NCI-H2081 treated with DMSO at 0.1 percent for 48 hours (cell line): ENCODE measurements at regions not wholly inside any gene's neighbourhood (a gene's known extent, or its start where the extent isn't known, plus 50 kb on each side); places are given as distances from the start of the nearest gene placed in this dataset.
"Not testable (repeated sequence)": the region's sequence is repeated elsewhere in the genome, so short reads cannot be mapped to it uniquely, and the experiment has no call there.

ENCODE experiments used
- DNase-seq: peaks from one replicate; lab custom pipeline; 2025; lab: John Stamatoyannopoulos, UW

DNA sequence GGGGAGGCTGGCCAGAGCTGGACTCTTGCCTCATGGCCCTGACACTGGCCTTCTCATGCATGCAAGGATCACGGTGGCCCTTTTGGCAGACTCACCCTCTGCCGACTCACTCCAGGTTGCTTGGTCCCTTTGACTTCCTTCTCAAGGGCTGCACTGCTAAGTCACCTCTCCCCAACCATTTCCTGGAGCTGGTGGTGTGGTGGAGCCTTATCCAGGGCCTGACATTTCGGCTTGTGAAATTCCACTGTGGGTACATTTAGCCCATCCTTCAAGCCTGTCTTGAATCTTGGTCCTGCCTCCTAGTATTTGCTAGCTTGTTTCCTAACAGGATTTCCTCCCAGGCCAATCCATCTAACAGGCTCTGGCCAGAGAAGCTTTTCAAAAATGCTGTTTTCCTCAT is 52.6 kb upstream of the JUN start:
- no peak for DNase-seq

DNA sequence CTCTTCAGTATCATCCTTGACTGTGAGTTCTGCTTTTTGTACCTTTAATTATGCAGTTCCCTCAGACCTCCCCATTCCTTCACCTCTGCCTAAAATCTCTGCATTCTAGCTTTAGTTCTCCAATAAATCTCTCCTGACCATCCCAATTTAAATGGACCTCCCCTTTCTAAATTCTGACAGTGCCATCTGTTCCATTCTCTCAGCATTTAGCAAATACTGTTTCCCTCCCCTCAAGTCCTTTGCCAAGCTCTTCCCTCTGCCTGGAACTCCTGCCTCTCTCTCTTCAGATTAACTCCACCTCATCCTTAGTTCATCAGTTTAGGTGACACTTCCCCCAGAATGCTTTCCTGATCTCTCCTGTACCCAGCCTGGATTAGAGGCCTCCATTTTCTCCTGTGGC is 54.0 kb upstream of the JUN start:
- DNase-seq: no peak

DNA sequence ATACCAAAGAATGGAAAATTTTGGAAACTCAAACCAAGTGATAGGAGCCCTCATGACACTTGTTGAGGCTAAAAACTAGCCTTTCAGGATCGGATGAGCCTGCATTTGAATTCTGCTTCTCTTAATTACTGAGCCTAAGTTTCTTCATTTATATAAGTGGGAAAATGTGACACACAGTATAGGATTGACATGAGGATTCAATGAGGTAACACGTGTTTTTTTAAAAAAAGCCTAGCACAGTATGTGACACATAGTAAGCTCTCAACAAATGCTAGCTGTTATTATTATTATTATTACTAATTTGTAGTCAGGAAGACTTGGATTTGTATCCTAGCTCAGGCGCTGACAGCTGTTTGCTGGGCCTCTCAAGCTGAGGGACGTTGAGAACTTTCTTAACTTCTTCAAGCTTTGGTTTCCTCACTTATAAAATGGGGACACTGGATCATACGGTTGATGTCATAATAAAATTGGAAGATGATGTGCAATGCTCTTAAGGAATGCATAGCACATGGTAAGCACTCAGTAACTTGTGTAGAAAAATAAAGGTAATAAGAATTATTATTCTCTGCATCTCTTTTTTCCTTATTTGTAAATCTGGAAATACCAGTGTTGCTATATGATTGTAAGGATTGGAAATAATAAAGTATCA is 55.4 kb upstream of the JUN start:
- no peak for DNase-seq

DNA sequence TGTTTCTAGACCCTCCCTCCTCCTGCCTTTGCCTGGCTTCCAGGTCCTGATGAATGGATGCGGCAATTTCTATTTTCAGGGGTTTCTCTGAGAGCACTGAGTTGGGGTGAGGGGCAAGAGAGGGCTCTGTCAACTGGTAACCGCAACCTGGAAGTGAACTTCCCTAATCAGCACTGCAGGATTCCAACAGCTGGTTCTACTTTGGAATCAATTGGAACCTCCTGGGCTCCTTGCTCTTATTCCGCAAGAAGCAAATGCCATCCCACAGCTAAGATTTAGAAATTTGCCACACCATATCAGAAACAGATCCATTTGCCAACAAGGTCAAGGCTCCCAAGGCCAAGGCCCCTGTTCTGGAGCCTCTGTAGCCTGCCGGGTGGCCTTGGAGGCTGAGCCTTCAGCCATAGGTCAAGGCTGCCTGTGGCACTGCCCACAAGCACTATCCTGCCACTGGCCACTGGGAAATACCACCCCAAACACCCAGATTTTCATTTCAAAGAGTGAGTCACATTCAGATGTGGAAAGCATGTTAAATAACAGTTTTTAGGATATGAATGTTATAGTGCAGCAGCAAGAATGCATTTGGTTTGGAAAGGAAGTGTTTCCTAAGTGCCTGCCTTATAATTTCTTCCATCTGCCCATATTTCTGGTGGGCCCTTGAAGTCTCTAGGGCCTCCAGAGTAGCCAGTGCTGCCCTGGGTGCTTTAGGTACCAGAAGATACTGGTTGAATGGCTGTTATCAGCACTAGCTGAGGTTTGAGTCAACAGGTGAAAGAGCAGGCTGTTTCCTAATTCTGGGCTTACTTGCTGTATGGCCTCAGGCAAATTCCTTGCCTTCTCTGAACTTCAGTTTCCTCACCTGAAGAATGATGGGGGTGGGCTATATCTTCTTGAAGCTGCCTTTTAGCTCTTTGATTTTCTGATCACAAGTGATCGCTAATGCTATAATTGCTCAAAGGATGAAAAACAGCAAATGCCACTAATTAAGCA is 56.3 kb upstream of the JUN start:
- DNase-seq: no peak

DNA sequence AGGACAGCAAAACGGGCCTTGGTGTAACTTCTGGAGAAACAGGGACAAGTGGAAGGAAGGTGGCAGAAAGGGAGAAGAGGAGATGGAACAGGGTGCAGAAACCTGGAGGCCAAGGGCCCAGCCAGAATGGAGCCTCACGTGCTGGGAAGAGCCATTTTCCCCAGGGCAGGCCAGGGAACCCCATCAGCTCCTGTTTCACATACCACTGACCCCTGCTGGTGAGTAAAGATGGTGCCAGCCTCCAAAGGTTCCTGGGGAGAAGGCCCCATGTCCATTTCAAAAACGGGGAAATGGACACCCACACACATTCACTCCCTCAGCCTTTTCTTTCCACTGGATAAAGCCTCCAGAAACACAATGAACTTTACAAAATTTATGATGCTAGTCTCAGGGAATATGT is 57.6 kb upstream of the JUN start:
- no peak for DNase-seq

DNA sequence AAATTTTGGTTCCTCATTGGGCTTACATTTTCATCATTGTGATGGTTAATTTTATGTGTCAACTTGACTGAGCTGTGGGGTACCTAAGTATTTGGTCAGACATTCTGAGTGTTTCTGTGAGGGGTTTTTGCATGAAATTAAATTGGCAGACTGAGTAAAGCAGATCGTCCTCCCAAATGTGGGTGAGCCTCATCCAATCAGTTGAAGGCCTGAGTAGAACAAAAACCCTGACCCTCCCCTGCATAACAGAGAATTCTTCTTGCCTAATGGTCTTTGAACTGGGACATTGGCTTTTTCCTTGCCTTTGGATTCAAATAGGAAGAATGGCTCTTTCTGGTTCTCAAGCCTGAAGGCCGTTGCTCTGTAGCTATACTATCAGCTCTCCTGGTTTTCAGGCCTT is 59.1 kb upstream of the JUN start:
- no peak for DNase-seq

DNA sequence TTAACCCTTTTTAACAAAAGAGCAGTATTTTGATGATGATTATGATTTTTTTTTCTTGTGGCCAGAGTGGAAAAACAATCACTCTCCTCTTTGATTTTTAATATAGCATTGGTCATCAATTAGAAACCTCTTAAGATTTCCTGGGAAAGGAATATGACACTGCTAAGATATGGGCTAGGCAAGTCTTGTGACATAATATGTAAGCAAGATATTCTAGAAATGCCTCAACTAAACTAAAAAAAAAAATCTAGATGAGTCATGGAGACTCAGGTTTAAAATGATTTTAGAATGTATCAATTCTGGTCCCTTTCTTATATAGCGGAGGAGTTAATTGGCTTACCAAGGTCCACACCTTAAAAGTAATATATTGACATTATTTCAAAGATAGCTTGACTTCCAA is 60.3 kb upstream of the JUN start:
- DNase-seq: no peak

DNA sequence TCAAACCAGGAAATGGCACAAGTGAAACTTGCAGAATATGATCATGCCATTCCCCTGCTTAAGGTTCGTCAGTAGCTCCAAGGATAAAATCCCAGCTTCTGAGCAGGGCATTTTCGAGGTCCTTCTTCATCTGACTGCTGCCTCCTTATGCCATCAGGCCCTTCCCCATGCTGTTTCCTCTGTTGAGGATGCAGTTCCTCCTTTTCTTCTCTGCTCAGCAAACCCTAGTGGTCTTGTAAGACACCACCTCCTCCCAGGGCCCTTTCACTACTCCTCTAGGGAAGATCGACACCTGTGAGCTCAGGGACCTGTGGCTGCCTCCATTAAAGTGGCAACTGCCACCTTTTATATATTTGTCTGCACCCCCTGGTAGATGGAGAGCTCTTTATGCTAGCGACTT is 62.1 kb upstream of the JUN start:
- no peak for DNase-seq

DNA sequence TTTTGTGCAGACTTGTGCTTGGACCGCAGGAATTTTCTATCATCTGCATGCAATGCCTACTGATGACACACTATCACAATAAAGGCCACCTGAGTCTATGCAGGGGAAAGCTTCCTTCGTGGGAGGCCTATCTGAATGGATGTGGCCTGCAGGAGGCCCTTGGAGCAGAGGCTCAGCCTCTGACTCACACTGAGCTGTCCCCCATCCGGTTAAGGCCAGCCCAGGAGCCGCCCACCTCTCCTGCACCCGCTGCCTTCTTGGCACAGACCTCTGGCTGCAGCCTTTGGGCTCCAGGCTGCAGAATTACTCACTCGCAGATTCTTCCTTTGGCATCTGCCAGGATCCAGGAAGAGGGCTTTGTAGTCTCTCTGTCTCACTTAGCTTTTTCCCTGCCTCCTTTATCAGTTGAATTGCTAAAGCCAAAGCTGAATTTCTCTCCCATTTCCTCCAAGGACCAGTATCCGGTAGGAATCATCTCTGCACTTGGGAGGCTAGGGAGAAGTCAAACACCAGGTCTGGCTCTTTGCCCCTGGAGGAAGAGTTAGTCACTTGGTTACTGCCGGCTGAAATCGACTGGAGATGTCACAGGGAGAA is 65.1 kb upstream of the JUN start:
- DNase-seq: no peak

DNA sequence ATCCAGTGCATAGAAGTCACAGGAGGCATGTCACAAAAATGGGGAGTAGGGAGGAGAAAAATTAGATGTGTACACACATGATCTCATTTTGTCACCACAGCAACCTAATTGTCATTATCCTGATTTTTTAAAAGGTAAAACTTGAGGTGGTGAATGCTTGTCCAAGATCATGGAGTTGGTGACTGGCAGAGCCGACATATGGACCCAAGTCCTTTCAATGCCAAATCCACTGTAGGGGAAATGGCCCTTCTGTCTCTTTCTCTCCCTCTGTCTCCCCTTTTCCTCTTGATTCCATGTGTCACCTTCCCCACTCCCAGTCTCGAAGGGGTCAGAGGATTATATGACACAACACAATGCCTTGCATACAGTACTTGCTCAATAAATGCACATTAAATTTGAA is 65.7 kb upstream of the JUN start:
- DNase-seq: no peak

DNA sequence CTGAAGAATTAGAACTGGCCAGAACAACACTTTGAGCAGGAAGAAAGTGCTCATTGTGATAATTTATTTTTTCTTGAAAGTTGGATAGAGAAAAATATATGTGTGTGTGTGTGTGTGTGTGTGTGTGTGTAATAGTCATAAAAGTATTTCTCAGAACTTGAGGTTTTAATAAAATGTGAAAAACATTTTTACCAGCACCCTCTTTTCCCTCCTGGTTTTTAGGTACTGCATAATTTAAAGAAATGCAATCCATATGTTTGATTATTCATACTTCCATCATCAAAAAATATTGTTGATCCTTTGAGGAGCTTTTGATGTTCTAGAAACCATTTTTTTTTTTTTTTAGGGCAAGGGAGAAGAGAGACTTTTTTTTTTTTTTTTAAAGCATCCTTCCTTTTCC is 66.8 kb upstream of the JUN start:
- no peak for DNase-seq

DNA sequence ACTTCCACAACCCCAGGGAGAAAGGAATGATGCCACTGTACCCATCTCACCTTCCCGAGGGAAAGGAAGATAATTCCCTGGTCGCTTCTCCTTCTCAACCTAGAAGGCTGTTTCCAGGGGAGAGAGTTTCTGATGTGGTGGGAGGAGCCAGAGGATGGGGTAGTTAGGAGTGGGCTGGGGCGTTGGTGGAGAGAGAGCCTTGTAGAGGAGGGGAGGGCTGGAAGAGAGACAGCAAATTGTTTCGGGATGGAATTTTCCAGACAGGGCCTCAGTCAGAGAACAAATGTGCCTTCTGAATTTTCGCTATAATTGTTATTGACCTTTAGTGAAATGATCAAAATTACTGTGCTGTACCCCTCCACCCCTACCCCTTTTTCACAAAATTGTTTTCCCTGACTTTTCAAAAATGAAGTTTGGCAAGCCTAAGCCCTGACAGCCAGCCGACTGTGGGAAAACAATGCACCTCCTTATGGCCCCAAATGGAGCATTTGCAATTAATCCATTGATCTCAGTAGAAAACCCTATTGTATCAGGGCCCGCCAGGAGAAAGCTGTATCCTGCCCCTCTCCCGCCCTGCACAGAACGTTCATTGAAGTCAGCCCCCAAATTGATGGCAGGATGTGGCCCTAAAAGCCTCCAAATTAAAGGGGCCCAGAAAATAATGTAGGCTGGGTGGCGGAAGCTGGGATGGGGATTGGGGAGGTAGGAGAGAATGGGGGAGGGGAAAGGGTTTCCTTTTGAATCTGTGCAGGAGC is 69.1 kb upstream of the JUN start:
- no peak for DNase-seq

DNA sequence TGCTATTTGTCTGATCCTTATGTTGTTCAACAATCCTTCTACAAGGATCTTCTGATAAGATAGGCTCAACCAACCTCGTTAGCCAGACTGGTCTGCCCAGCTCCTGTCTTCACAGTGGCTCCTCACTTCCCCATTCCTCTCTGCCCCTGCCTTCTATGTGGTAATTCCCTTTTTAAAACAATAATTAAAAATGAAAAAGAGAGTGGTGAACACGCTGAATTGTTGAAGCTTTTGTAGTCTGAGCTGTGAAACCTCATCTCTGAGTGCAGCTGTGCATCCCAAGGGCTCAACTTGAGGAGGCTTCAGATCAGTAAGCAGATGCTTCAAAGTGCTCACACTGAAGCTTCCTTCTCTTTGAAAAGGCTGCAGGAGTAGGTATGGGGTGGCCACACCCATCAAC is 70.7 kb upstream of the JUN start:
- DNase-seq: no peak

DNA sequence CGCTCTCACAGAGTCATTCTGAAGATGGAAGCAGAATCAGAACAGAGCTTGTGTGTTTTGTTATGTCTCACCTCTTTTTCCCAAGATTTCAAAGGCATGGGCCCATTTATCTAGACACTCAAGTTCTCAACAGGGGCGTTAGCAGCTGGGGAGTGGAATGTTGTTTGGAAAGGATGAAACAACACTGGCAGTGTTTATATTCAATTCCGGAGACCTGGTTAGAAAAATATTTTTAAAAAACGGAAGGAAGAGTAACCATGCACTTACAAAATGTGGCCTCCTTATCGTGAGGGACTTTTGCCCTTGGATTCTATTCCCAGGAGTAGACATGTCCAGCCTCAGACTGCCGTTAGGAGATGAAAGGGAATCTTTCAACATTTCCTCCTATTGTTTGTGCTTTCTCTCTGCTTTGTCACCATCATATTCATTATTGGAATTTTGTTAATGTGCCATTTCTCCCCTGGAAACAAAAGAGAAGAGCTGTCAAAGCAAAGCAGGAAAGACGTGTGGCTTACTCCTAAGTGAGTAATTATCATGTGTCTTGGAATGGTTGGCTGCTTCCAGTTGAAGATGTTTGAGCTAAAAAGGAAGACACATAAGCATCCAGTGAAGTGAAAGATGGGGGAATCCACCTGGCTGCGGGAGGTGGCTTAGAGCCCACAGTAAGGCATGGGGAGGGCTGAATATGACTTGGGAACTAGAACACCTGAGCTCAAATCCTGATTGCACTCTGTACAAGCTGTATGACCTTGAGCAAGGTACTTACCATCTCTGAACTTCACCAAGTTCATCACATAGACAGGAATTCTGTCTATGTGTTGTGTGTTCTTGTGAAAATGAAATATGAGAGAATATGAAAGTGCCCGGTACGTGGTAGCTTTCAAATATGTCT is 71.7 kb upstream of the JUN start:
- no peak for DNase-seq

DNA sequence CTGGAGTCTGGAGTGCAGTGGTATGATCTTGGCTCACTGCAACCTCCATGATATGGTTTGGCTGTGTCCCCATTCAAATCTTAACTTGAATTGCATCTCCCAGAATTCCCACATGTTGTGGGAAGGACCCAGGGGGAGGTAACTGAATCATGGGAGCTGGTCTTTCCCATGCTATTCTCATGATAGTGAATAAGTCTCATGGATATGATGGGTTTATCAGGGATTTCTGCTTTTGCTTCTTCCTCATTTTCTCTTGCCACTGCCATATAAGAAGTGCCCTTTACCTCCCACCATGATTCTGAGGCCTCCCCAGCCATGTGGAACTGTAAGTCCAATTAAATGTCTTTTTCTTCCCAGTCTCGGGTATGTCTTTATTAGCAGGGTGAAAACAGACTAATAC is 72.4 kb upstream of the JUN start:
- not testable (repeated sequence) for DNase-seq

DNA sequence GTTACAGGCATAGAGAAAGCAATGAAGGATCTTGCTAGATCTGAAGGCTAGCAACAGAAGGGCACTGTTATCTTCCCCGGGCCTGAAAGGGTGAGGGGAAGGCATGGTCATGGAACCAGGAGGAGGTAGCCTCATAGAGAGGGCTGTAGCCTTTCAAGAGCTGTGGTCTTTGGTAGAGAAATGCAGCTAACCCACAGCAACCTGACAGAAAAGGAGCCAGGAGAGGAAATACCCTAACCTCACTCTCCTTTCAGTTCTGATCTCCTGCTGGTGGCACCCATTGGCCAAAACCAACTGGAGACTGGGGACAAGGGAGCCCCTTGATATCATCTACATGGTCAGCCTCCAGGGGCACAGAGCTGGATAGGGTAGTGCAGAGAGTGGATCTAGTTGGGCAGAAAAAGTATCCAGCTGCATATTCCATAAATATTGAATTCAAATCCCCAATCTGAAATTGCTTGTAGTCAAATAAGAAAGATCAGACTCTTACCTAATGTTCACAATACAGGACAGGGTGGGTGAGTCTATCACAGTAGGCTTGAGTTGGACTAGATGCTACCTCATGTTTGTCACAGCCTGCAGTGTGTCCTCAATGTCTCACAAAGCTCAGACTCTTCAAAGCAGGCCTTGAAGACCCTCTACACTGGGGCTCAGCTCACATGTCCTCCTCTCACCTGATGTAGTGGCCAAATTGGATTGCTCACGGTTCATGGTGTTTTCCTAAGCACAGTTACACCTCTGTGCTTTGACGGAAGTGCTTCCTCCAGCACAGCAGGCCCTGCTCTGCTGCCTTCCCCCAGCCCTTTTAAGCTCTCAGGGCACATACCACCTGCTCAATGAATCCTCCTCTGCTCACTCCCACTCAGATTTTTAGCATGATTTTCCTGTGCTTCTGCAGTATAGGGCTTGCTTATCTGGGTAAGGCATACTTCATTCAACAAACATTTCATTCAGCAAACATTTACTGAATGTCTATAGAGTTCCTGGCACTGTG is 74.1 kb upstream of the JUN start:
- DNase-seq: no peak

DNA sequence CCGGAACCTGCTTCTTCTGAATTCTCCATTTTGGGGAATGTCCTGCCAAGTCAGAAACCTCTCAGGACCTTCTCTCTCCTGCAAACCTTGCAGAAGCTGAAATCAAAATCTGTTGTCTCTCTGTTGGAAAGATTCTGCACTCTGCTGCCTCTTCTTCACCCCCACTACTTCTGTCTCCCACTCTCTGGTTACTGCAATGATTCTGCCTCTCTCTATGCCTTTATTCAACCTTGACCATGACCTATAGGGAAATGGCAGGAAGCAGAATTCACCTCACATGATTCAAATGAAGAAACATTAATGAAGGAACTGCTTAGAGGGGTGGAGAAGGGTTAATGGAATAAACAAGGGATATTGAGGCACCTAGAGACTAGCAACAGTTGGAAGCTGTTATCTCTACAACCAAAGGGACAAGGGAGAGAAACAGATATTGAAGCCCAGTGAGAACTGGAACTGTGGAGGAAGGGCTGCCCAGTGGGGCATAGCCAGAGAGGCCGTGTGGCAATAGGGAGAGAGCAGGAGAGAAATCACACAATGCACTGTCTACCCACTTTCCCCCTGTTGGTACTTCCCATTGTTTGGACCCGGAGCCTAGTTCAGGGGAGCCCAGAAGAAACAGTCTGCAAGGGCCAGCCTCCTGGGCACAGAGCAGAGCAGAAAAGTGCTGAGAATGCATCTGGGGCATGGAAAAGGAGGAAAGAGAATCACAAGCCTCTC is 76.1 kb upstream of the JUN start:
- no peak for DNase-seq

DNA sequence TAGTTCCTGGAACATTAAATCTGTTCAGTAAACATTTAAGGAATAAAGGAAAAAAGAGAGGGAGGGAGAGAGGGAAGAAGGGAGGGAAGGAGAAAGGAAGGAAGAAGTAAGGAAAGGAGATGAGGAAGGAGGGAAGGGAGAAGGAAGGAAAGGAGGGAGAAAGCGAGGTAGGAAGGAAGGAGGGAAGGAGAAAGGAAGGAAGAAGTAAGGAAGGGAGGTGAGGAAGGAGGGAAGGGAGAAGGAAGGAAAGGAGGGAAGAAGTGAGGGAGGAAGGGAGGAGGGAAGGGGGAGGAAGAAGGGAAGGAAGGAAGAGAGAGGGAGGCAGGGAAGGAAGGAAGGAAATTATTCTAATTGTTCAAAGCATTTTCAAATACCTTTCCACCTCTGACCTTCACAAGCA is 77.2 kb upstream of the JUN start:
- DNase-seq: no peak

DNA sequence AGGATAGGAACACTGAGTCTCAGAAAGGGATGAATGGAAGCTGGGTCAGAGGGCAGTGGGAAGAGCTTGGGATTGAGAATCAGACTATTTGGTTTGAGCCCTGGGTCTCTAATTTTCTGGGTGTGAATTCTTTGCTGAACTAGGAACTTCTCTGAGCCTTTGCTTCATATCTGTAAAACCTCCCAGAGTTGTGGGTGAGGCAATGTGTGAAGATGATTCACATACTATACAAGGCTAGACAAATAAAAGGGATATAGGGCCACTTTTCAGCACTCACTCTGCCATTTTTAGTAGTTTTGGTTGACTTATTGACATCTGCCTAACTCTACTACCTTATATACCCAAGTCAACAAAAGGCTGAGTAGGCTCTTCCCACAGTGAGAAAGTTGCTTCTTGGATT is 77.7 kb upstream of the JUN start:
- DNase-seq: no peak
